ENCODE measurements at regions not wholly inside any gene's neighbourhood (a gene's known extent, or its start where the extent isn't known, plus 50 kb on each side); places are given as distances from the start of the nearest gene placed in this dataset.

DNA sequence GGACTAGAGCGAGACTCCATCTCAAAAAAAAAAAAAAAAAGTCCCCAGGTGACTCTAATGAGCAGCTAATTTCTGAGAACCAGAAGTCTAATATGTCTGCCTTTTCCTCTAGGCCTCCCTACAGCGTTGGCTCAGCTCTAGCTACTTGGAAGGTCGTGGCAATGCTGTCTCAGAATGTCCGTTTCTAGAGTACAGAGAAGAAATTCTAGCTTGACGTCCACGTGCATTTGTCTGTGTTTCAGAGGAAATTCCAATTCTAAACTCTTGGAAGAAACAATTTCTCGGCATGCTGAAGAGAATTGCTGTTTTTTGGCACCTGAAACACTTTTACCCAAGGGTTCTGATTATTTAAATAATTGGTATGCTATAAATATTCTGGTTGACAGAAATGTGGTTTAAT, 78.8 kb downstream of the SOX2 start:
- TF ChIP-seq POLR2A (IDR thresholded peaks at IDR 0.05) (no peak), CTCF (IDR thresholded peaks at IDR 0.05) (no peak), POLR2AphosphoS5 (IDR thresholded peaks at IDR 0.05) (no peak)

Measured in prostate gland (tissue), 2 donors.